ENCODE measurements at regions not wholly inside any gene's neighbourhood (a gene's known extent, or its start where the extent isn't known, plus 50 kb on each side); places are given as distances from the start of the nearest gene placed in this dataset.
A peak's percentile ranks its signal among the peaks of the same experiment; 100 is the strongest.

- H3K9me3 ChIP-seq (ENCODE audit: low read length), result no peaks in the 10 kb centered on the region
- no peak for TF ChIP-seq MXI1 (conservative IDR thresholded peaks at IDR 0.05; ENCODE audit: poor library complexity, severe bottlenecking)
- no peak overlapping the region for H3K4me3 ChIP-seq (ENCODE audit: low read length)
- no peaks in the 10 kb centered on the region for H3K27me3 ChIP-seq (ENCODE audit: insufficient read depth, low read depth, low read length)
- no peaks in the 10 kb centered on the region for H3K9me2 ChIP-seq (ENCODE audit: insufficient read depth, low read length)
- no peaks in the 10 kb centered on the region for H4K20me1 ChIP-seq (ENCODE audit: insufficient read depth)
- H3F3A ChIP-seq (ENCODE audit: insufficient read depth, low read length, poor library complexity, severe bottlenecking), result no peaks in the 10 kb centered on the region
- H2AFZ ChIP-seq (ENCODE audit: low read depth, low read length), result no peak overlapping the region
- H3K36me3 ChIP-seq (ENCODE audit: insufficient read depth, low read length), result no peaks in the 10 kb centered on the region
- H3K27ac ChIP-seq (ENCODE audit: low read length), result peak overlapping the region; percentile 22
- H3K4me2 ChIP-seq (ENCODE audit: low read length), result no peak overlapping the region
- H3K79me2 ChIP-seq (replicated peaks; ENCODE audit: insufficient read depth, low read length), result no peaks in the 10 kb centered on the region
- no peak overlapping the region for H3K9ac ChIP-seq (ENCODE audit: low read length)
These were observed 118.1 kb upstream of the MAP2 start for GRCh38 chr2:209305746-209306196.

DNA sequence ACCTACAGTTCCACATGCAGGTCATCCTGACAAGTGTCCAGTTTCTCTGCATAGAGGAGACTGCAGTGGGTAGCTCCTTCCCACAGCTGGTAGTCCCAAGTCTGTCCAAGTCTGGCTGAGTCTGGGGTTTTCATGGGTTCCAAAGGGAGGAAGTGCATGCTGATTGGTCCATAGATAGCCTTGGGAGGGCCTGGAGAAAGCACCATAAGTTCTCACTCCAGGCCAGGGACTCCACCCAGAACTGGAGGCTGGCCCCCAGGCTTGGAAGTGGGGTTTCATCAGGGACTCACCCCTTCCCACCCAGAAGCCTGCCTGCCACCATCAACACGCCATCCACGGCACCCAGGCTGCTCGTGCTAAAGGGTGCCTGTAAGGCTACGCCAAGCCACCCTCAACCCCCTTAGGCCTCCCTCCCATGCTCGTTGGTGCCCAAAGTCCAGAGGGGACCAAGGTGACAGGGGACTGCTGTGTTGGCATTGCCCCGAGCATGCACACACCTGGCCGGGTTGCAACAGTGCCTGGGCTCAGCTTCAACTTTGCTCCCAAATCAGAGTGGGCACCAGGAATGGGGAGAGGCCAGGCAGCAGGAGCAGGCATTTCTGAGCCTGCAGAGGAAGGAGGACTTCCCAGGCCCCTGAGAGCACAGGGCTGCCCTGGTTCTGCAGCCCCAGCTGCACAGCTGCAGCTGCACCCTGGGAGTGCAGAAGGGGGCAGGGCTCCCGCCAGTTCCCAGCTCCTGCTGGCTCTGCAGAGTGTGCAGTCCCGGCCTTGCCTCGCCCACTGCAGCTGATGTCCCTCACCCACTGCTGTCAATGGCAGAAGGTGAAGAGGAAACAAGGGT is 116.5 kb upstream of the MAP2 start:
- Histone ChIP-seq H3K9me2 (ENCODE audit: insufficient read depth, low read length) (no peaks in the 10 kb centered on the region), H3K27ac (ENCODE audit: low read length) (no peak overlapping the region), H3K79me2 (replicated peaks; ENCODE audit: insufficient read depth, low read length) (no peaks in the 10 kb centered on the region), H3K4me2 (ENCODE audit: low read length) (no peak overlapping the region), H3K9me3 (ENCODE audit: low read length) (no peaks in the 10 kb centered on the region), H3K36me3 (ENCODE audit: insufficient read depth, low read length) (no peaks in the 10 kb centered on the region), H3K4me3 (ENCODE audit: low read length) (no peak overlapping the region), H3F3A (ENCODE audit: insufficient read depth, low read length, poor library complexity, severe bottlenecking) (no peaks in the 10 kb centered on the region), H2AFZ (ENCODE audit: low read depth, low read length) (no peak overlapping the region), H3K27me3 (ENCODE audit: insufficient read depth, low read depth, low read length) (no peaks in the 10 kb centered on the region), H3K9ac (ENCODE audit: low read length) (no peak overlapping the region), H4K20me1 (ENCODE audit: insufficient read depth) (no peaks in the 10 kb centered on the region)
- TF ChIP-seq MXI1 (conservative IDR thresholded peaks at IDR 0.05; ENCODE audit: poor library complexity, severe bottlenecking), result no peak
- TF ChIP-seq POLR2AphosphoS5 (IDR thresholded peaks at IDR 0.05), result no peak
- no peak for TF ChIP-seq SMC3 (conservative IDR thresholded peaks at IDR 0.05; ENCODE audit: poor library complexity)
- TF ChIP-seq EZH2 (IDR thresholded peaks at IDR 0.05; ENCODE audit: borderline replicate concordance, insufficient read depth, low read length, poor library complexity, severe bottlenecking), result no peak
- no peak for TF ChIP-seq CTCF (IDR thresholded peaks at IDR 0.05; ENCODE audit: poor library complexity, severe bottlenecking)
- TF ChIP-seq RAD21 (conservative IDR thresholded peaks at IDR 0.05), result no peak
- no peak for TF ChIP-seq EP300 (conservative IDR thresholded peaks at IDR 0.05; ENCODE audit: poor library complexity, severe bottlenecking)
- TF ChIP-seq TAF1 (IDR thresholded peaks at IDR 0.05; ENCODE audit: low read depth), result no peak
- TF ChIP-seq, protein P1, sequence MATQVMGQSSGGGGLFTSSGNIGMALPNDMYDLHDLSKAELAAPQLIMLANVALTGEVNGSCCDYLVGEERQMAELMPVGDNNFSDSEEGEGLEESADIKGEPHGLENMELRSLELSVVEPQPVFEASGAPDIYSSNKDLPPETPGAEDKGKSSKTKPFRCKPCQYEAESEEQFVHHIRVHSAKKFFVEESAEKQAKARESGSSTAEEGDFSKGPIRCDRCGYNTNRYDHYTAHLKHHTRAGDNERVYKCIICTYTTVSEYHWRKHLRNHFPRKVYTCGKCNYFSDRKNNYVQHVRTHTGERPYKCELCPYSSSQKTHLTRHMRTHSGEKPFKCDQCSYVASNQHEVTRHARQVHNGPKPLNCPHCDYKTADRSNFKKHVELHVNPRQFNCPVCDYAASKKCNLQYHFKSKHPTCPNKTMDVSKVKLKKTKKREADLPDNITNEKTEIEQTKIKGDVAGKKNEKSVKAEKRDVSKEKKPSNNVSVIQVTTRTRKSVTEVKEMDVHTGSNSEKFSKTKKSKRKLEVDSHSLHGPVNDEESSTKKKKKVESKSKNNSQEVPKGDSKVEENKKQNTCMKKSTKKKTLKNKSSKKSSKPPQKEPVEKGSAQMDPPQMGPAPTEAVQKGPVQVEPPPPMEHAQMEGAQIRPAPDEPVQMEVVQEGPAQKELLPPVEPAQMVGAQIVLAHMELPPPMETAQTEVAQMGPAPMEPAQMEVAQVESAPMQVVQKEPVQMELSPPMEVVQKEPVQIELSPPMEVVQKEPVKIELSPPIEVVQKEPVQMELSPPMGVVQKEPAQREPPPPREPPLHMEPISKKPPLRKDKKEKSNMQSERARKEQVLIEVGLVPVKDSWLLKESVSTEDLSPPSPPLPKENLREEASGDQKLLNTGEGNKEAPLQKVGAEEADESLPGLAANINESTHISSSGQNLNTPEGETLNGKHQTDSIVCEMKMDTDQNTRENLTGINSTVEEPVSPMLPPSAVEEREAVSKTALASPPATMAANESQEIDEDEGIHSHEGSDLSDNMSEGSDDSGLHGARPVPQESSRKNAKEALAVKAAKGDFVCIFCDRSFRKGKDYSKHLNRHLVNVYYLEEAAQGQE (IDR thresholded peaks at IDR 0.05; ENCODE audit: borderline replicate concordance), result no peak
